SK-N-MC (cell line): ENCODE measurements at regions not wholly inside any gene's neighbourhood (a gene's known extent, or its start where the extent isn't known, plus 50 kb on each side); places are given as distances from the start of the nearest gene placed in this dataset.

ENCODE experiments used
- EZH2 ChIP-seq: fragments of 200-600 bp; sonication (generic); IDR thresholded peaks from one replicate; pipeline ENCODE4 v1.6.1; 2017; ENCODE audit warnings: antibody characterized with exemption
- POLR2AphosphoS5 ChIP-seq: IDR thresholded peaks from 2 replicates; pipeline ENCODE4 v1.6.1; 2012; ENCODE audit warnings: mild to moderate bottlenecking, low read depth, low read length, borderline replicate concordance

GRCh38 chr1:14222086-14222485 is 376.4 kb upstream of the KAZN start:
- TF ChIP-seq EZH2, result no peak
- no peak for TF ChIP-seq POLR2AphosphoS5
